ENCODE measurements at regions not wholly inside any gene's neighbourhood (a gene's known extent, or its start where the extent isn't known, plus 50 kb on each side); places are given as distances from the start of the nearest gene placed in this dataset.

- TF ChIP-seq POLR2AphosphoS5 (IDR thresholded peaks at IDR 0.05; ENCODE audit: borderline replicate concordance, low read depth, low read length) (no peak), EZH2 (IDR thresholded peaks at IDR 0.05) (no peak), FOXP2 (optimal IDR thresholded peaks at IDR 0.05; ENCODE audit: control extremely low read depth, extremely low read length, insufficient read depth) (no peak)
Observed at GRCh38 chr13:84044805-84045204, 162.5 kb upstream of the SLITRK1 start.
